HEK293T (cell line): ENCODE measurements at regions not wholly inside any gene's neighbourhood (a gene's known extent, or its start where the extent isn't known, plus 50 kb on each side); places are given as distances from the start of the nearest gene placed in this dataset.

Experiments used
- ELF4 ChIP-seq: fragments of 450-650 bp; IDR thresholded peaks from 2 replicates; pipeline ENCODE4 v1.6.1; 2017; ENCODE audit warnings: antibody characterized with exemption
- FOXK2 ChIP-seq: fragments of 450-650 bp; IDR thresholded peaks from 2 replicates; pipeline ENCODE4 v1.6.1; 2016; ENCODE audit warnings: mild to moderate bottlenecking
- ZNF384 ChIP-seq: fragments of 450-650 bp; IDR thresholded peaks from 2 replicates; pipeline ENCODE4 v1.6.1; 2016
- TF ChIP-seq, protein P1 (sequence below): fragments of 450-650 bp; IDR thresholded peaks from 2 replicates; pipeline ENCODE4 v1.6.1; 2016

DNA sequence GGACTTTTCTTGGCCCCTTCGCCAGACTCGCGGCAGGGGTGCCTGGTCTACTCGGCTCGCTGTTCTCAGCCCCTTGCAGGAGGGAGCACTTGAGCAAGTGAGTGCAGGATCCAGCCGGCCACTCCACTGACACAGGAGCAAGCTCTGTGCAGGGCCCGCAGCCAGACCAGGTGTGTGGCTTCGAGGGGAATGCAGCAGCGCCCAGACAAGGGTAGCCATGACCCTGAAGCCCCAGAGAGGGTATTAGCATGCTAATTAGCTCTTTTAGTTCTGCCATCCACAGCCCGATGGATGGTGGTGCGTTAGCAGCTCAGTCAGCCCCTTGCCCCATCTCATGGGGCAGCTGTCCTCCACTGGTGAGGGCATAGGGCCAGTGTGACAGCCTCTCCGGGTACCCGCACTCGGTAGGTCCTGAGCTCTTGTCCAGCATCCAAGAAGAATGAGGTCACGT, 103.2 kb upstream of the HS6ST1 start:
- TF ChIP-seq, protein P1, sequence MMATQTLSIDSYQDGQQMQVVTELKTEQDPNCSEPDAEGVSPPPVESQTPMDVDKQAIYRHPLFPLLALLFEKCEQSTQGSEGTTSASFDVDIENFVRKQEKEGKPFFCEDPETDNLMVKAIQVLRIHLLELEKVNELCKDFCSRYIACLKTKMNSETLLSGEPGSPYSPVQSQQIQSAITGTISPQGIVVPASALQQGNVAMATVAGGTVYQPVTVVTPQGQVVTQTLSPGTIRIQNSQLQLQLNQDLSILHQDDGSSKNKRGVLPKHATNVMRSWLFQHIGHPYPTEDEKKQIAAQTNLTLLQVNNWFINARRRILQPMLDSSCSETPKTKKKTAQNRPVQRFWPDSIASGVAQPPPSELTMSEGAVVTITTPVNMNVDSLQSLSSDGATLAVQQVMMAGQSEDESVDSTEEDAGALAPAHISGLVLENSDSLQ, result no peak
- TF ChIP-seq ZNF384 (no peak), FOXK2 (no peak), ELF4 (no peak)
